GM18870 (cell line): ENCODE measurements at regions not wholly inside any gene's neighbourhood (a gene's known extent, or its start where the extent isn't known, plus 50 kb on each side); places are given as distances from the start of the nearest gene placed in this dataset.
"Not testable (repeated sequence)": the region's sequence is repeated elsewhere in the genome, so short reads cannot be mapped to it uniquely, and the experiment has no call there.

Experiments
- ATAC-seq: cut with Tn5 transposase; IDR thresholded peaks from one replicate; pipeline ENCODE4 v1.9.1; 2021; ENCODE audit warnings: moderate library complexity; ENCODE audit not compliant: unreplicated experiment

GRCh38 chr4:123535037-123535748 is 138.6 kb downstream of the SPRY1 start:
- ATAC-seq, result no peak

GRCh38 chr4:123536225-123536624 is 139.6 kb downstream of the SPRY1 start:
- ATAC-seq, result peak; percentile 77

GRCh38 chr4:123537906-123538402 is 141.4 kb downstream of the SPRY1 start:
- not testable (repeated sequence) for ATAC-seq

GRCh38 chr4:123545667-123546572 is 149.3 kb downstream of the SPRY1 start:
- ATAC-seq, result no peak

GRCh38 chr4:123546573-123547060 is 150.0 kb downstream of the SPRY1 start:
- no peak for ATAC-seq

- no peak for ATAC-seq
Observed at GRCh38 chr4:123547216-123548165, 150.9 kb downstream of the SPRY1 start.

GRCh38 chr4:123553279-123553678 is 156.7 kb downstream of the SPRY1 start:
- no peak for ATAC-seq

GRCh38 chr4:123553733-123554637 is 157.4 kb downstream of the SPRY1 start:
- no peak for ATAC-seq

- ATAC-seq, result no peak
Observed at GRCh38 chr4:123554801-123555232, 158.2 kb downstream of the SPRY1 start.

GRCh38 chr4:123555233-123555806 is 158.7 kb downstream of the SPRY1 start:
- ATAC-seq, result no peak

- ATAC-seq, result no peak
Observed at GRCh38 chr4:123555807-123556273, 159.2 kb downstream of the SPRY1 start.

- ATAC-seq, result no peak
Observed at GRCh38 chr4:123556526-123556925, 159.9 kb downstream of the SPRY1 start.

- ATAC-seq, result no peak
Observed at GRCh38 chr4:123557857-123558536, 161.4 kb downstream of the SPRY1 start.

GRCh38 chr4:123558865-123559264 is 162.3 kb downstream of the SPRY1 start:
- ATAC-seq, result no peak

- ATAC-seq, result no peak
Observed at GRCh38 chr4:123559955-123560871, 163.6 kb downstream of the SPRY1 start.

- ATAC-seq, result no peak
Observed at GRCh38 chr4:123561525-123561924, 164.9 kb downstream of the SPRY1 start.

GRCh38 chr4:123562994-123563750 is 166.6 kb downstream of the SPRY1 start:
- ATAC-seq, result no peak
